ENCODE measurements at regions not wholly inside any gene's neighbourhood (a gene's known extent, or its start where the extent isn't known, plus 50 kb on each side); places are given as distances from the start of the nearest gene placed in this dataset.

DNA sequence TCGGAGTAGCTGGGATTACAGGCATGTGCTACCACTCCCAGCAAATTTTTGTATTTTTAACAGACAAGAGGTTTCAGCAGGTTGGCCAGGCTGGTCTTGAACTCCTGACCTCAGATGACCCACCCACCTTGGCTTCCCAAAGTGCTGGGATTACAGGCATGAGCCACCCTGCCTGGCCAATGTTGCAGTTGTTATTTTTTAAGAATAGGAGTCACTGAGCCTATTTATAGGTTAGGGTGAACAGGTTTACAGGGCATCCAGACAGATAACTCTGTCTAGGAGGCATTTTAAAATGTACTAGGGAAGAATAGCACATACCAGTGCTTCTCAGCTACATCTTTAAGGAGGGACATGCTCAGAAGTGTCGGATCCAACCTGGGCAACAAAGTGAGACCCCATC is 60.1 kb upstream of the BNC2 start:
- DNase-seq, result no peak

DNA sequence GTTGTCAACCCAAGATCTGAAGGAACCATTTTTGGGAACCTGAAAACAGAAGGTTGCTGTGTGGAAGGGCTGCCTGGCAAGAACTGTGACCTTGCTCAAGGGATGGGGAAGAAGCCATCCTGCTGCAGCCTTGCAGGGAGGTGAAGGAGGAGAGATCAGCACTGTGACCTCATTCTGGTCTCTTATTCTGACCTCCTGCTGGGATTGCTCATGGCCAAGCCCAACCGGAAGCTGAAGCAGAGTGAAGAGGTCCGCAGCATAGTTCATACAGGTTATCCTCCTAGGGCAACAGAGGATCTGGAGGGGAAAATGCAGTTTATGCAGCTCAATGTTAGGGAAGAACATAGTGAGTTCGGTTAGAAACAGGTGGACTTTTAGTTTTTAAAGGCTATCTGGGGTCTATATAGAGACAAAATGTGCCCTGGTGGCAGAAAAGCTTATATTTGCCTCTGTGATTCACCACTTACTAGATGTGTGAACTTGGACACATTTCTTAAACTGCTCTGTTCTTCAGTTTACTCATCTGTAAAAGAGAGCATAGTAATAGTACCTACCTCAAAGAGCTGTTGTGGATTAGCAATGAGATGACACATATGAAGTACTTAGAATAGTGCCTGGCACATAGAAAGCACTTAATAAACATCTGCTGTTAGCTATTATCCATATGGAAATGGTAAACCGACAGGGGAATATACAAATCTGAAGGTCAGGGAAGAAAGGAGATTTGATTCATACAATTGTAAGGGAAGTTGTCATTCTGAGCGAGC is 57.9 kb upstream of the BNC2 start:
- no peak for DNase-seq

DNA sequence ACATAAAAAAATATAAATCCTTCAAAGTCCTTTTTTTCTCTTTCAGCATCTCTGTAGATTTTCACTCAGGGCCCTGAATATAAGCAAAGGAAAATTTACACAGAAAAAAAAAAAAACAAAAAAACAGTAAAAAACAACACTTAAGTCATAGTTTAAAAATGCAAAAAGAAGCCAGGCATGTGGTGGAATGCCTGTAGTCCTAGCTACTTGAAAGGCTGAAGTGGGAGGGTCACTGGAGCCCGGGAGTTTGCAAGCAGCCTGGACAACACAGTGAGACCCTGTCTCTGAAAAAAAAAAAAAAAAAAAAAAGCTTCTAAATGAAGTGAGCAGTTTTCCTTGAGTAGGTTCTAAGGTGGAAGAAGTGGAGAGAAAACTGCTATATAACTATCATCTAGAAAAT is 55.0 kb upstream of the BNC2 start:
- DNase-seq, result no peak

DNA sequence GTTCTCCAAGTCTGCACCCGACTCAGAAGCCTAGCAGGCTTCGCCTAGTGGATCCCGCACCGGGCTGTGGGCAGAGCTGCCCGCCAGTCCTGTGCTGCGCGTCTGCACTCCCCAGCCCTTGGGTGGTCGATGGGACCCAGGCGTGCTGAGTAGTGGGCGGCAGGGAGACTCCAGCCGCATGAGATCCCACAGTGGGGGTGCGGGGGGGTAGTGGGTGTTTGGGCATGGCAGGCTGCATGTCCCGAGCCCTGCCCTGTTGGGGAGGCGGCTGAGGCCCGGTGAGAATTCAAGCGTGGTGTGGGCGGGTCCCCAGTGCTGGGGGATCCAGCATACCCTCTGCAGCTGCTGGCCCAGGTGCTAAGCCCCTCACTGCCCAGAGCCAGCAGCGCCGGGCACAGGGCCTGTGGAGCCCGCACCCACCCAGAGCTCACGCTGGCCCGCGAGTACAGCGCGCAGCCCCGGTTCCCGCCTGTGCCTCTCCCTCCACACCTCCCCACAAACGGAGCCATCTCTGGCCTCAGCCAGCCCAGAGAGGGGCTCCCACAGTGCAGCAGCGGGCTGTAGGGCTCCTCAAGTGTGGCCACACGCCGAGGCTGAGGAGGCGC is 53.9 kb upstream of the BNC2 start:
- DNase-seq, result no peak

GRCh38 chr9:16921855-16922254 is 51.4 kb upstream of the BNC2 start:
- no peak for DNase-seq
